GM12864 (cell line): ENCODE measurements at regions not wholly inside any gene's neighbourhood (a gene's known extent, or its start where the extent isn't known, plus 50 kb on each side); places are given as distances from the start of the nearest gene placed in this dataset.
"Not testable (repeated sequence)": the region's sequence is repeated elsewhere in the genome, so short reads cannot be mapped to it uniquely, and the experiment has no call there.

Experiments
- DNase-seq: peaks from one replicate; pipeline ENCODE4 v3.0.0-alpha.2; 2011; ENCODE audit warnings: low read depth
- H3K4me3 ChIP-seq: 2 replicates; pipeline ENCODE4 v1.5.1; 2011; ENCODE audit warnings: mild to moderate bottlenecking, low read depth, low read length, control low read depth
- CTCF ChIP-seq: IDR thresholded peaks from 2 replicates; pipeline ENCODE4 v1.5.1; 2011; ENCODE audit warnings: low read depth, mild to moderate bottlenecking, moderate library complexity, low read length, control low read depth, inconsistent platforms; ENCODE audit errors: missing control alignments

DNA sequence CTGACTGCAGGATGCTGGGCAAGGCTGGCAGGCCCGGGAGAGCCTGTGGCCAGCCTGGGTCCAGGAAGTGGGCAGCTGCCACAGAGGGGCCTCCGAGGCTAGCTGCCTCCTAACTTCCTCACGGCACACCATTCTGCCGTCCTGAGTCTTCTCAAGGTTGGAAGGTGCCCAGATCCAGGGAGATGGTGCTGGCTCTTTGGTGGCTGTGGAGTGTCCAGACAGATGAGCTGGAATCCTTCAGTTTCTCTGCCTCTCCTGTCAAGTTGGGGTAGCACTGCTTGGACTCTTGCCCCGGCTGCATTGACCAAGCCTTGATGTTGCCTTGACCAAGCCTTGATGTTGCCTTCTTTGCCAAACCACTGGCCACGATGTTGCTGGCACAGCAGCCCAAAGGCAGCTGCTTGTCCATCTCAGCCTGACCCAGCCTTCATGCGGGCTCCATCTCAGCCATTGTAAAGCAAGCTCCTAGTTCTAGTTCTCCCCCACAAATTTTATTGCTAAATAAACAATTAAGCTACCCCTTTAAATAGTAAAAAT, 75.1 kb upstream of the AFDN start:
- DNase-seq, result no peak
- TF ChIP-seq CTCF, result no peak
- no peak overlapping the region for H3K4me3 ChIP-seq

GRCh38 chr6:167753281-167753680, 73.4 kb upstream of the AFDN start:
- not testable (repeated sequence) for H3K4me3 ChIP-seq, DNase-seq

GRCh38 chr6:167754691-167755090, 72.0 kb upstream of the AFDN start:
- H3K4me3 ChIP-seq, result no peak overlapping the region
- DNase-seq, result no peak
- TF ChIP-seq CTCF, result no peak

- DNase-seq, result no peak
- TF ChIP-seq CTCF, result no peak
- no peak overlapping the region for H3K4me3 ChIP-seq
Measured at GRCh38 chr6:167755461-167755860, 71.2 kb upstream of the AFDN start.

DNA sequence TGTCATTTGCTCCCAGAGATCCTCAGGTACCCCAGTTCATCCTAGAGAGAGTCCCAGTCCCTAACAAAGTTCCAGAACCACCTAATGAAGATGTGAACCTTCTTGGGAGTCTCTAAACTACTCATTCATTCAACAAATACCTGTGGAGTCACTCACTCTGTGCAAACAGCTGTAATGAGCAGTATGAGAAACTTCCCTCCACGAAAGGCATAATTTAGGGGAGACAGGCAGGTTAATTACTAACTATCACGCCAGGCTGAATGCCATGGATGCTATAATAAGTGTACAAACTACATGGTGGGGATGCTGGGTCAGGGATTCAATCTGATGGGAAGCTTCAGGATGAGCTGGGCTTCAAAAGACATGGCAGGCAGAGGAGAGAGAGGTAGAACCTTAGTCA, 70.1 kb upstream of the AFDN start:
- no peak for DNase-seq
- TF ChIP-seq CTCF, result no peak
- H3K4me3 ChIP-seq, result no peak overlapping the region

DNA sequence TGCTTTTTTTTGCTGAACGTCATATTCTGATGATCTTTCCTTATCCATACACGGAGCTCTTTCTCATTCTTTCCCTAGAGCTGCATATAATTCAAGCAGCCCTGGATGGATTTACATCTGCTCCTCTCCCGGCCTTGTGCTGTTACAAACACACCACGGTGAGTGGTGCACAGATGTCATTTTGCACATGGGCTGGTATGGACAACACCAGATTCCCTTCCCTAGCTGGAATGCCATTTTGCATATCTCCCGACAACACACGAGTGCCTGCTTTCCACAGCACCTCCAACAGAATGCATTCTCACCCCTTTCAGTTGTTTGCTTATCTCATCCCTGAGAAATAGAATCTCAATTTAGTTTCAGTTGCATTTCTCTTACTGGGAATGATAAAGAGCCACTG, 69.5 kb upstream of the AFDN start:
- DNase-seq, result no peak
- H3K4me3 ChIP-seq, result no peak overlapping the region

GRCh38 chr6:167757821-167758220, 68.9 kb upstream of the AFDN start:
- no peak for DNase-seq
- H3K4me3 ChIP-seq, result no peak overlapping the region
- no peak for TF ChIP-seq CTCF

More for the DNA sequence above, 69.5 kb upstream of the AFDN start:
- TF ChIP-seq CTCF, result no peak
